ENCODE measurements at regions not wholly inside any gene's neighbourhood (a gene's known extent, or its start where the extent isn't known, plus 50 kb on each side); places are given as distances from the start of the nearest gene placed in this dataset.
A peak's percentile ranks its signal among the peaks of the same experiment; 100 is the strongest.
"Not testable (repeated sequence)": the region's sequence is repeated elsewhere in the genome, so short reads cannot be mapped to it uniquely, and the experiment has no call there.

- POLR2A ChIA-PET (ENCODE audit: partially characterized antibody), result not testable (repeated sequence)
Observed at GRCh38 chr16:88223696-88224095, 159.1 kb upstream of the ZNF469 start.

More at GRCh38 chr16:88223696-88224095, 159.1 kb upstream of the ZNF469 start:
- H4K20me1 ChIP-seq (replicated peaks in 1 of 2; ENCODE audit: control insufficient read depth in 1 of 2, insufficient read depth in 2 of 2, low read length in 2 of 2); DNase-seq (ENCODE audit: low read depth in 1 of 2, low spot score in 2 of 2); H3K79me2 ChIP-seq (ENCODE audit: control insufficient read depth in 1 of 2, insufficient read depth in 2 of 2, low read length in 2 of 2); H3K27me3 ChIP-seq (replicated peaks in 1 of 4; ENCODE audit: control insufficient read depth in 3 of 4, extremely low read depth in 1 of 4, insufficient read depth in 3 of 4, low read length in 3 of 4); H3K4me1 ChIP-seq (replicated peaks in 1 of 4; ENCODE audit: control insufficient read depth in 3 of 4, insufficient read depth in 4 of 4, low read length in 3 of 4); H2BK12ac ChIP-seq (ENCODE audit: low read depth, low read length); H4K91ac ChIP-seq (replicated peaks; ENCODE audit: insufficient read length, low read length); H2BK5ac ChIP-seq (ENCODE audit: low read depth, low read length); H2BK20ac ChIP-seq (ENCODE audit: low read length); H3K27ac ChIP-seq (ENCODE audit: low read depth, low read length); H3K23ac ChIP-seq (ENCODE audit: insufficient read length); H2AK5ac ChIP-seq (ENCODE audit: low read depth, low read length); H2BK120ac ChIP-seq (replicated peaks; ENCODE audit: low read depth, low read length); H3K9ac ChIP-seq (replicated peaks in 1 of 4; ENCODE audit: extremely low read depth in 1 of 4, low read depth in 3 of 4, low read length in 3 of 4); CTCF ChIA-PET (ENCODE audit: partially characterized antibody); H4K5ac ChIP-seq (ENCODE audit: insufficient read length, low read depth, low read length); H3K4me2 ChIP-seq (ENCODE audit: insufficient read depth in 1 of 2, low read depth in 2 of 2, low read length in 2 of 2); H3K4ac ChIP-seq (replicated peaks; ENCODE audit: insufficient read length, low read depth, low read length); FAIRE-seq; H3K56ac ChIP-seq (replicated peaks; ENCODE audit: insufficient read length, low read depth, low read length); H3K79me1 ChIP-seq (ENCODE audit: low read depth, low read length); H3K36me3 ChIP-seq (ENCODE audit: control insufficient read depth in 2 of 4, insufficient read depth in 4 of 4, low read length in 3 of 4); H4K8ac ChIP-seq (ENCODE audit: extremely low read depth, insufficient read depth, low read length); H3K23me2 ChIP-seq (ENCODE audit: low read depth, low read length); H3K14ac ChIP-seq (ENCODE audit: insufficient read length); H3K18ac ChIP-seq (ENCODE audit: extremely low read depth, low read length); H3K9me3 ChIP-seq (ENCODE audit: insufficient read depth in 2 of 2, low read depth in 1 of 2, low read length in 1 of 2); H2BK15ac ChIP-seq (ENCODE audit: low read length); H2AFZ ChIP-seq (ENCODE audit: low read length); H3K4me3 ChIP-seq (ENCODE audit: extremely low read depth in 1 of 4, insufficient read depth in 2 of 4, low read depth in 3 of 4, low read length in 4 of 4): not testable (repeated sequence)
- 89% methylated on average over 15 of the region's 18 CpGs; no CpG with 5 or more reads in 1 of the 2 experiments for WGBS, 2 experiments (ENCODE audit: extremely low coverage in 1 of 2, insufficient coverage in 1 of 2, insufficient read length in 1 of 2, insufficient replicate concordance in 2 of 2, low coverage in 1 of 2, low lambda C conversion rate in 2 of 2, missing lambda C conversion rate in 1 of 2)
- TF ChIP-seq E2F6 (IDR thresholded peaks at IDR 0.05), result 0 out of 2 replicates have a peak, but pooled peaks have one; percentile 19

All from H1 (cell line).